ENCODE measurements at regions not wholly inside any gene's neighbourhood (a gene's known extent, or its start where the extent isn't known, plus 50 kb on each side); places are given as distances from the start of the nearest gene placed in this dataset.

- H3K79me2 ChIP-seq (replicated peaks; ENCODE audit: insufficient read depth) = no peaks in the 10 kb centered on the region
- H3F3A ChIP-seq (replicated peaks; ENCODE audit: low read depth) = no peaks in the 10 kb centered on the region
- H3K9me2 ChIP-seq (ENCODE audit: insufficient read depth) = 0 out of 2 replicates have a peak, but pooled peaks cover 5% of the 10 kb centered on the region
- H3K4me2 ChIP-seq = no peak overlapping the region
- H2AFZ ChIP-seq = no peak overlapping the region
- DNase-seq (ENCODE audit: low spot score) (no peak), ATAC-seq (no peak)
- Mint-ChIP-seq H3K9me3 (no peaks in the 10 kb centered on the region; the same call in 2 of the 3 replicates), H3K4me3 (no peak overlapping the region), H3K27ac (no peak overlapping the region), H3K36me3 (ENCODE audit: low read depth) (no peaks in the 10 kb centered on the region), H3K4me1 (no peaks in the 10 kb centered on the region; the same call in 2 of the 3 replicates), H3K27me3 (ENCODE audit: insufficient read depth, low read depth, poor library complexity) (peaks cover 7% of the 10 kb centered on the region)
- H3K27ac ChIP-seq (ENCODE audit: low read depth) = no peak overlapping the region
- no peaks in the 10 kb centered on the region for H3K36me3 ChIP-seq (ENCODE audit: insufficient read depth)
- no peaks in the 10 kb centered on the region for H3K4me1 ChIP-seq (ENCODE audit: insufficient read depth)
- H3K27me3 ChIP-seq (ENCODE audit: insufficient read depth) = no peaks in the 10 kb centered on the region
- no peaks in the 10 kb centered on the region for H4K20me1 ChIP-seq (replicated peaks; ENCODE audit: insufficient read depth)
- TF ChIP-seq POLR2AphosphoS5 (IDR thresholded peaks at IDR 0.05; ENCODE audit: low read depth) (no peak), NANOG (IDR thresholded peaks at IDR 0.05; ENCODE audit: borderline replicate concordance) (no peak), EZH2phosphoT487 (IDR thresholded peaks at IDR 0.05; ENCODE audit: unreplicated experiment) (no peak), ZNF114 (CRISPR knock-in tag; IDR thresholded peaks at IDR 0.05) (no peak), CTCF (conservative IDR thresholded peaks at IDR 0.05; ENCODE audit: low read depth in 2 of 2) (no peak)
- H3K4me3 ChIP-seq = no peak overlapping the region
Observed at GRCh38 chr9:91026266-91026665, 224.6 kb downstream of the SYK start.

GRCh38 chr9:91027005-91027404 lies 225.4 kb downstream of the SYK start:
- no peaks in the 10 kb centered on the region; the same call in 2 of the 3 replicates for H3K9me3 Mint-ChIP-seq
- H3K36me3 Mint-ChIP-seq (ENCODE audit: low read depth) = no peaks in the 10 kb centered on the region
- H3K4me1 Mint-ChIP-seq = no peaks in the 10 kb centered on the region; the same call in 2 of the 3 replicates
- Histone ChIP-seq H3K79me2 (replicated peaks; ENCODE audit: insufficient read depth) (no peaks in the 10 kb centered on the region), H3F3A (replicated peaks; ENCODE audit: low read depth) (no peaks in the 10 kb centered on the region), H3K4me3 (no peak overlapping the region), H4K20me1 (replicated peaks; ENCODE audit: insufficient read depth) (no peaks in the 10 kb centered on the region), H3K36me3 (ENCODE audit: insufficient read depth) (no peaks in the 10 kb centered on the region), H3K9me2 (ENCODE audit: insufficient read depth) (0 out of 2 replicates have a peak, but pooled peaks cover 5% of the 10 kb centered on the region), H3K27ac (ENCODE audit: low read depth) (no peak overlapping the region), H3K4me2 (no peak overlapping the region), H3K27me3 (ENCODE audit: insufficient read depth) (no peaks in the 10 kb centered on the region), H2AFZ (no peak overlapping the region), H3K4me1 (ENCODE audit: insufficient read depth) (no peaks in the 10 kb centered on the region)
- no peak overlapping the region for H3K27ac Mint-ChIP-seq
- TF ChIP-seq NANOG (IDR thresholded peaks at IDR 0.05; ENCODE audit: borderline replicate concordance) = no peak
- TF ChIP-seq STAT1 (IDR thresholded peaks at IDR 0.05; ENCODE audit: unreplicated experiment) = no peak
- TF ChIP-seq REST (IDR thresholded peaks at IDR 0.05; ENCODE audit: unreplicated experiment) = no peak
- no peak for TF ChIP-seq ZNF331 (CRISPR knock-in tag; IDR thresholded peaks at IDR 0.05; ENCODE audit: low read depth)
- TF ChIP-seq ZNF114 (CRISPR knock-in tag; IDR thresholded peaks at IDR 0.05) = no peak
- TF ChIP-seq POLR2AphosphoS5 (IDR thresholded peaks at IDR 0.05; ENCODE audit: low read depth) = no peak
- no peak for TF ChIP-seq ETS1 (IDR thresholded peaks at IDR 0.05)
- TF ChIP-seq EZH2 (IDR thresholded peaks at IDR 0.05; ENCODE audit: low read depth, unreplicated experiment) = no peak
- no peak for TF ChIP-seq JUNB (IDR thresholded peaks at IDR 0.05; ENCODE audit: unreplicated experiment)
- TF ChIP-seq CTCF (conservative IDR thresholded peaks at IDR 0.05; ENCODE audit: low read depth in 2 of 2) = no peak
- DNase-seq (ENCODE audit: low spot score) (no peak), ATAC-seq (no peak)
- peaks cover 8% of the 10 kb centered on the region for H3K27me3 Mint-ChIP-seq (ENCODE audit: insufficient read depth, low read depth, poor library complexity)
- no peak overlapping the region for H3K4me3 Mint-ChIP-seq
